SU-DHL-6 (cell line): ENCODE measurements at regions not wholly inside any gene's neighbourhood (a gene's known extent, or its start where the extent isn't known, plus 50 kb on each side); places are given as distances from the start of the nearest gene placed in this dataset.

Source experiments
- EZH2phosphoT487 ChIP-seq: fragments of 200-600 bp; sonication (generic), shearing (Covaris generic); conservative IDR thresholded peaks from 2 replicates; pipeline ENCODE4 v1.6.1; 2018; ENCODE audit warnings: mild to moderate bottlenecking, antibody characterized with exemption, low read length, moderate library complexity, mixed read lengths
- TF ChIP-seq, protein P1 (sequence below): fragments of 200-600 bp; sonication (generic); IDR thresholded peaks from one replicate; pipeline ENCODE4 v1.5.1; 2017; ENCODE audit warnings: antibody characterized with exemption, mild to moderate bottlenecking, low read length, moderate library complexity; ENCODE audit not compliant: insufficient read depth, poor library complexity, severe bottlenecking

DNA sequence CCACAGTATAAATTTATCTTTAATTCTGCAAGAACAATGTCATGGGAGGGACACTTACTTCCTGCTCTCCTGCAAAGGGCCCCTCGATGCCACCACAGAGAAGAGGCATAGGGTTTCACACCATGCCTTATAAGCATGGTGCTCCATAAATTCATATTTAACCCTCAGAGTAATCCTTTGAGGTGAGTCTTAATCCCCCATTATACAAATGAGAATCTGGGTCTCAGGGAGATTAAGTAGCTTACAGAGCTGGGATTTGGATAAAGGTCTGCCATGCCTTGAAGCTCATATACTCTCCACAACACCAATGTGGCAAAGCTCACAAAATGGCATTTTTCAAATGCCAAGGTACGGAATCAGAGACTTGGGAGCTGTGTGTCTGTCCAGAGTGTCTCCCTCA is 268.5 kb upstream of the CCL2 start:
- TF ChIP-seq EZH2phosphoT487, result no peak
- TF ChIP-seq, protein P1, sequence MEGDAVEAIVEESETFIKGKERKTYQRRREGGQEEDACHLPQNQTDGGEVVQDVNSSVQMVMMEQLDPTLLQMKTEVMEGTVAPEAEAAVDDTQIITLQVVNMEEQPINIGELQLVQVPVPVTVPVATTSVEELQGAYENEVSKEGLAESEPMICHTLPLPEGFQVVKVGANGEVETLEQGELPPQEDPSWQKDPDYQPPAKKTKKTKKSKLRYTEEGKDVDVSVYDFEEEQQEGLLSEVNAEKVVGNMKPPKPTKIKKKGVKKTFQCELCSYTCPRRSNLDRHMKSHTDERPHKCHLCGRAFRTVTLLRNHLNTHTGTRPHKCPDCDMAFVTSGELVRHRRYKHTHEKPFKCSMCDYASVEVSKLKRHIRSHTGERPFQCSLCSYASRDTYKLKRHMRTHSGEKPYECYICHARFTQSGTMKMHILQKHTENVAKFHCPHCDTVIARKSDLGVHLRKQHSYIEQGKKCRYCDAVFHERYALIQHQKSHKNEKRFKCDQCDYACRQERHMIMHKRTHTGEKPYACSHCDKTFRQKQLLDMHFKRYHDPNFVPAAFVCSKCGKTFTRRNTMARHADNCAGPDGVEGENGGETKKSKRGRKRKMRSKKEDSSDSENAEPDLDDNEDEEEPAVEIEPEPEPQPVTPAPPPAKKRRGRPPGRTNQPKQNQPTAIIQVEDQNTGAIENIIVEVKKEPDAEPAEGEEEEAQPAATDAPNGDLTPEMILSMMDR, result no peak
